Dermis microvascular lymphatic vessel endothelial cell (primary cell): ENCODE measurements at regions not wholly inside any gene's neighbourhood (a gene's known extent, or its start where the extent isn't known, plus 50 kb on each side); places are given as distances from the start of the nearest gene placed in this dataset.

ENCODE experiments used
- DNase-seq, 2 donors: peaks; one replicate each; pipeline versions ENCODE4 v3.0.0 to v3.0.0-alpha.2; 2010; ENCODE audit warnings: low read depth in 2 of 2

- DNase-seq, result no peak
Measured at GRCh38 chr16:73584157-73584556, 536.2 kb upstream of the ZFHX3 start.

GRCh38 chr16:73572135-73572828 lies 524.4 kb upstream of the ZFHX3 start:
- no peak for DNase-seq

GRCh38 chr16:73569266-73569980 lies 521.5 kb upstream of the ZFHX3 start:
- no peak for DNase-seq

GRCh38 chr16:73568769-73569168 lies 520.8 kb upstream of the ZFHX3 start:
- no peak for DNase-seq

- DNase-seq, result no peak
Measured at GRCh38 chr16:73565925-73566324, 518.0 kb upstream of the ZFHX3 start.

GRCh38 chr16:73565263-73565662 lies 517.3 kb upstream of the ZFHX3 start:
- DNase-seq, result no peak

GRCh38 chr16:73563709-73564108 lies 515.8 kb upstream of the ZFHX3 start:
- DNase-seq, result no peak

- DNase-seq, result no peak
Measured at GRCh38 chr16:73560497-73560896, 512.6 kb upstream of the ZFHX3 start.

GRCh38 chr16:73558219-73558618 lies 510.3 kb upstream of the ZFHX3 start:
- DNase-seq, result no peak

GRCh38 chr16:73553941-73554660 lies 506.2 kb upstream of the ZFHX3 start:
- DNase-seq, result no peak

- DNase-seq, result no peak
Measured at GRCh38 chr16:73549984-73550631, 502.2 kb upstream of the ZFHX3 start.

GRCh38 chr16:73547552-73548403 lies 499.9 kb upstream of the ZFHX3 start:
- DNase-seq, result no peak

GRCh38 chr16:73546341-73546845 lies 498.5 kb upstream of the ZFHX3 start:
- no peak for DNase-seq

GRCh38 chr16:73545755-73546154 lies 497.8 kb upstream of the ZFHX3 start:
- no peak for DNase-seq

- no peak for DNase-seq
Measured at GRCh38 chr16:73545290-73545689, 497.4 kb upstream of the ZFHX3 start.

GRCh38 chr16:73544826-73545225 lies 496.9 kb upstream of the ZFHX3 start:
- no peak for DNase-seq

- DNase-seq, result no peak
Measured at GRCh38 chr16:73543970-73544599, 496.2 kb upstream of the ZFHX3 start.

- DNase-seq, result no peak
Measured at GRCh38 chr16:73543331-73543969, 495.5 kb upstream of the ZFHX3 start.

GRCh38 chr16:73542885-73543284 lies 495.0 kb upstream of the ZFHX3 start:
- DNase-seq, result no peak

GRCh38 chr16:73537921-73538320 lies 490.0 kb upstream of the ZFHX3 start:
- no peak for DNase-seq
